NCI-H146 treated with DMSO at 0.1 percent for 48 hours (cell line): ENCODE measurements at regions not wholly inside any gene's neighbourhood (a gene's known extent, or its start where the extent isn't known, plus 50 kb on each side); places are given as distances from the start of the nearest gene placed in this dataset.
"Not testable (repeated sequence)": the region's sequence is repeated elsewhere in the genome, so short reads cannot be mapped to it uniquely, and the experiment has no call there.

Experiments
- DNase-seq: peaks from one replicate; lab custom pipeline; 2025; ENCODE audit not compliant: unreplicated experiment; lab: John Stamatoyannopoulos, UW

- DNase-seq, result no peak
Measured at GRCh38 chr2:49686897-49687442, 532.7 kb upstream of the FSHR start.

GRCh38 chr2:49686291-49686690, 532.0 kb upstream of the FSHR start:
- no peak for DNase-seq

- no peak for DNase-seq
Measured at GRCh38 chr2:49677227-49677626, 522.9 kb upstream of the FSHR start.

GRCh38 chr2:49664827-49665226, 510.5 kb upstream of the FSHR start:
- no peak for DNase-seq

GRCh38 chr2:49661809-49662208, 507.5 kb upstream of the FSHR start:
- DNase-seq, result no peak

GRCh38 chr2:49656853-49657252, 502.5 kb upstream of the FSHR start:
- no peak for DNase-seq

- no peak for DNase-seq
Measured at GRCh38 chr2:49643149-49643548, 488.8 kb upstream of the FSHR start.

- DNase-seq, result no peak
Measured at GRCh38 chr2:49640630-49641029, 486.3 kb upstream of the FSHR start.

GRCh38 chr2:49621016-49621415, 466.7 kb upstream of the FSHR start:
- no peak for DNase-seq

- DNase-seq, result peak; percentile 3
Measured at GRCh38 chr2:49619804-49620203, 465.5 kb upstream of the FSHR start.

GRCh38 chr2:49618491-49618890, 464.2 kb upstream of the FSHR start:
- no peak for DNase-seq

GRCh38 chr2:49616800-49617199, 462.5 kb upstream of the FSHR start:
- peak; percentile 46 for DNase-seq

- not testable (repeated sequence) for DNase-seq
Measured at GRCh38 chr2:49611796-49612195, 457.5 kb upstream of the FSHR start.

- DNase-seq, result no peak
Measured at GRCh38 chr2:49600524-49600923, 446.2 kb upstream of the FSHR start.

GRCh38 chr2:49598231-49598630, 443.9 kb upstream of the FSHR start:
- no peak for DNase-seq

GRCh38 chr2:49585921-49586320, 431.6 kb upstream of the FSHR start:
- no peak for DNase-seq

GRCh38 chr2:49582946-49583345, 428.6 kb upstream of the FSHR start:
- DNase-seq, result no peak

- no peak for DNase-seq
Measured at GRCh38 chr2:49577041-49577440, 422.7 kb upstream of the FSHR start.

GRCh38 chr2:49569176-49569575, 414.9 kb upstream of the FSHR start:
- DNase-seq, result no peak

GRCh38 chr2:49567811-49568600, 413.7 kb upstream of the FSHR start:
- no peak for DNase-seq

- no peak for DNase-seq
Measured at GRCh38 chr2:49567021-49567420, 412.7 kb upstream of the FSHR start.

GRCh38 chr2:49553658-49554057, 399.3 kb upstream of the FSHR start:
- no peak for DNase-seq

- DNase-seq, result no peak
Measured at GRCh38 chr2:49532702-49533101, 378.4 kb upstream of the FSHR start.
